ENCODE measurements at regions not wholly inside any gene's neighbourhood (a gene's known extent, or its start where the extent isn't known, plus 50 kb on each side); places are given as distances from the start of the nearest gene placed in this dataset.

GRCh38 chr17:13200671-13201070, 182.8 kb upstream of the ELAC2 start:
- Histone ChIP-seq H3K4ac (replicated peaks; ENCODE audit: insufficient read length, low read depth, low read length) (no peak overlapping the region), H3K4me3 (ENCODE audit: extremely low read depth in 1 of 4, insufficient read depth in 2 of 4, low read depth in 3 of 4, low read length in 4 of 4) (no peak overlapping the region), H2BK20ac (ENCODE audit: low read length) (no peak overlapping the region), H2BK12ac (ENCODE audit: low read depth, low read length) (no peak overlapping the region), H3K4me2 (ENCODE audit: insufficient read depth in 1 of 2, low read depth in 2 of 2, low read length in 2 of 2) (no peak overlapping the region), H4K5ac (ENCODE audit: insufficient read length, low read depth, low read length) (no peak overlapping the region), H2BK120ac (replicated peaks; ENCODE audit: low read depth, low read length) (no peak overlapping the region), H3K23ac (ENCODE audit: insufficient read length) (no peak overlapping the region), H2BK15ac (ENCODE audit: low read length) (no peak overlapping the region), H3K27me3 (replicated peaks in 1 of 4; ENCODE audit: control insufficient read depth in 3 of 4, extremely low read depth in 1 of 4, insufficient read depth in 3 of 4, low read length in 3 of 4) (no peaks in the 10 kb centered on the region), H3K56ac (replicated peaks; ENCODE audit: insufficient read length, low read depth, low read length) (no peak overlapping the region), H3K27ac (ENCODE audit: low read depth, low read length) (no peak overlapping the region), H3K79me2 (ENCODE audit: control insufficient read depth in 1 of 2, insufficient read depth in 2 of 2, low read length in 2 of 2) (no peaks in the 10 kb centered on the region), H3K9me3 (ENCODE audit: insufficient read depth in 2 of 2, low read depth in 1 of 2, low read length in 1 of 2) (no peaks in the 10 kb centered on the region), H3K4me1 (replicated peaks in 1 of 4; ENCODE audit: control insufficient read depth in 3 of 4, insufficient read depth in 4 of 4, low read length in 3 of 4) (no peaks in the 10 kb centered on the region), H2AFZ (ENCODE audit: low read length) (no peak overlapping the region), H3K23me2 (ENCODE audit: low read depth, low read length) (no peaks in the 10 kb centered on the region; the same call in 1 of the 2 replicates), H3K14ac (ENCODE audit: insufficient read length) (no peak overlapping the region), H3K9ac (replicated peaks in 1 of 4; ENCODE audit: extremely low read depth in 1 of 4, low read depth in 3 of 4, low read length in 3 of 4) (no peak overlapping the region), H2AK5ac (ENCODE audit: low read depth, low read length) (no peak overlapping the region), H4K20me1 (replicated peaks in 1 of 2; ENCODE audit: control insufficient read depth in 1 of 2, insufficient read depth in 2 of 2, low read length in 2 of 2) (no peaks in the 10 kb centered on the region), H2BK5ac (ENCODE audit: low read depth, low read length) (no peak overlapping the region), H4K8ac (ENCODE audit: extremely low read depth, insufficient read depth, low read length) (no peak overlapping the region), H3K18ac (ENCODE audit: extremely low read depth, low read length) (no peak overlapping the region), H3K79me1 (ENCODE audit: low read depth, low read length) (no peaks in the 10 kb centered on the region), H3K36me3 (ENCODE audit: control insufficient read depth in 2 of 4, insufficient read depth in 4 of 4, low read length in 3 of 4) (no peaks in the 10 kb centered on the region), H4K91ac (replicated peaks; ENCODE audit: insufficient read length, low read length) (no peak overlapping the region)
- DNase-seq (ENCODE audit: low read depth in 1 of 2, low spot score in 2 of 2) (no peak), FAIRE-seq (no peak)
- TF ChIP-seq TAF1 (IDR thresholded peaks at IDR 0.05; ENCODE audit: low read depth, low read length), result no peak
- TF ChIP-seq GABPA (IDR thresholded peaks at IDR 0.05; ENCODE audit: borderline replicate concordance, insufficient read depth, low read length), result no peak
- no peak for TF ChIP-seq KDM4A (IDR thresholded peaks at IDR 0.05; ENCODE audit: low read depth, low read length, severe bottlenecking)
- TF ChIP-seq MAFK (IDR thresholded peaks at IDR 0.05; ENCODE audit: low read depth, low read length), result no peak
- no peak for TF ChIP-seq SP1 (IDR thresholded peaks at IDR 0.05; ENCODE audit: low read depth, low read length)
- no peak for TF ChIP-seq ASH2L (IDR thresholded peaks at IDR 0.05; ENCODE audit: low read length)
- TF ChIP-seq CHD1 (IDR thresholded peaks at IDR 0.05; ENCODE audit: low read depth, low read length), result no peak
- no peak for TF ChIP-seq RBBP5 (IDR thresholded peaks at IDR 0.05; ENCODE audit: borderline replicate concordance, low read depth, low read length)
- POLR2A ChIA-PET (ENCODE audit: partially characterized antibody), result no interaction called here
- CTCF ChIA-PET (ENCODE audit: partially characterized antibody), result no interaction called here
- WGBS, 2 experiments (ENCODE audit: extremely low coverage in 1 of 2, insufficient coverage in 1 of 2, insufficient read length in 1 of 2, insufficient replicate concordance in 2 of 2, low coverage in 1 of 2, low lambda C conversion rate in 2 of 2, missing lambda C conversion rate in 1 of 2), result 95% methylated on average over 1 of the region's 1 CpG; no CpG with 5 or more reads in 1 of the 2 experiments
